Mesenchymal stem cell (in vitro differentiated cells and primary cell): ENCODE measurements at regions not wholly inside any gene's neighbourhood (a gene's known extent, or its start where the extent isn't known, plus 50 kb on each side); places are given as distances from the start of the nearest gene placed in this dataset.
"Not testable (repeated sequence)": the region's sequence is repeated elsewhere in the genome, so short reads cannot be mapped to it uniquely, and the experiment has no call there.

Experiments used
- DNase-seq: peaks from one replicate; pipeline ENCODE4 v3.0.0-alpha.2; 2013
- H2AFZ ChIP-seq: one replicate; pipeline ENCODE4 v1.6.1; 2013; ENCODE audit warnings: low read depth, mild to moderate bottlenecking, control low read depth, inconsistent platforms, low read length, moderate library complexity
- H2AK5ac ChIP-seq: 2 replicates; pipeline ENCODE4 v1.6.1; 2013; ENCODE audit warnings: low read length, moderate library complexity, mild to moderate bottlenecking, inconsistent platforms; ENCODE audit not compliant: severe bottlenecking
- H2BK120ac ChIP-seq: one replicate; pipeline ENCODE4 v1.6.1; 2013; ENCODE audit warnings: low read depth, mild to moderate bottlenecking, inconsistent platforms, low read length, moderate library complexity
- H2BK12ac ChIP-seq, 2 experiments: one replicate each; pipeline ENCODE4 v1.6.1; 2013; ENCODE audit warnings: inconsistent platforms in 2 of 2, low read length in 2 of 2, mild to moderate bottlenecking in 2 of 2, moderate library complexity in 2 of 2, control low read depth in 1 of 2
- H2BK15ac ChIP-seq: one replicate; pipeline ENCODE4 v1.6.1; 2013; ENCODE audit warnings: mild to moderate bottlenecking, low read depth, inconsistent platforms; ENCODE audit not compliant: poor library complexity, severe bottlenecking
- H2BK5ac ChIP-seq: 2 replicates; pipeline ENCODE4 v1.6.1; 2013; ENCODE audit warnings: low read depth, mild to moderate bottlenecking, low read length, control low read depth, inconsistent platforms; ENCODE audit not compliant: poor library complexity, severe bottlenecking
- H3K14ac ChIP-seq, 2 experiments: one replicate each; pipeline ENCODE4 v1.6.1; 2013; ENCODE audit warnings: inconsistent platforms in 2 of 2, low read length in 2 of 2, control low read depth in 1 of 2, mild to moderate bottlenecking in 1 of 2, moderate library complexity in 1 of 2
- H3K18ac ChIP-seq, 2 experiments: one replicate each; pipeline ENCODE4 v1.6.1; 2013; ENCODE audit warnings: inconsistent platforms in 2 of 2, low read length in 2 of 2, control low read depth in 1 of 2, low read depth in 1 of 2, mild to moderate bottlenecking in 1 of 2
- H3K23ac ChIP-seq, 2 experiments: one replicate each; pipeline ENCODE4 v1.6.1; 2013; ENCODE audit warnings: inconsistent platforms in 2 of 2, low read length in 2 of 2, mild to moderate bottlenecking in 2 of 2, moderate library complexity in 2 of 2, control low read depth in 1 of 2
- H3K27ac ChIP-seq: 2 replicates; pipeline ENCODE4 v1.5.1; 2013; ENCODE audit warnings: mild to moderate bottlenecking, moderate library complexity, low read length, control low read depth, inconsistent platforms; ENCODE audit not compliant: poor library complexity, severe bottlenecking
- H3K27me3 ChIP-seq, 2 experiments: 2 replicates each; pipeline versions ENCODE4 v1.6.1 to v1.7.0; 2013; ENCODE audit warnings: low read length in 2 of 2, mild to moderate bottlenecking in 2 of 2, moderate library complexity in 2 of 2, control low read depth in 1 of 2, inconsistent platforms in 1 of 2; ENCODE audit not compliant: control insufficient read depth in 1 of 2, insufficient read depth in 1 of 2
- H3K36me3 ChIP-seq, 2 experiments: 2 replicates each; pipeline versions ENCODE4 v1.6.1 to v1.7.0; 2013; ENCODE audit warnings: low read length in 2 of 2, control low read depth in 1 of 2, inconsistent platforms in 1 of 2, low read depth in 1 of 2, mild to moderate bottlenecking in 1 of 2; ENCODE audit not compliant: insufficient read depth in 2 of 2, control insufficient read depth in 1 of 2
- H3K4ac ChIP-seq, 2 experiments: one replicate each; pipeline ENCODE4 v1.6.1; 2013; ENCODE audit warnings: inconsistent platforms in 2 of 2, low read length in 2 of 2, mild to moderate bottlenecking in 2 of 2, moderate library complexity in 2 of 2, control low read depth in 1 of 2, low read depth in 1 of 2
- H3K4me1 ChIP-seq: 2 replicates; pipeline ENCODE4 v1.6.1; 2013; ENCODE audit warnings: low read depth, low read length, control low read depth; ENCODE audit not compliant: control insufficient read depth, insufficient read depth
- H3K4me2 ChIP-seq: 2 replicates; pipeline ENCODE4 v1.6.1; 2013; ENCODE audit warnings: low read length, mild to moderate bottlenecking, inconsistent platforms; ENCODE audit not compliant: poor library complexity, severe bottlenecking
- H3K4me3 ChIP-seq, 2 experiments: 2 replicates each; pipeline versions ENCODE4 v1.5.1 to v1.7.0; 2013; ENCODE audit warnings: low read length in 2 of 2, mild to moderate bottlenecking in 2 of 2, control low read depth in 1 of 2, low read depth in 1 of 2; ENCODE audit not compliant: insufficient read depth in 1 of 2
- H3K79me1 ChIP-seq: replicated peaks from 2 replicates; pipeline ENCODE4 v1.6.1; 2013; ENCODE audit warnings: mild to moderate bottlenecking, control low read depth, low read length, inconsistent platforms; ENCODE audit not compliant: poor library complexity, severe bottlenecking
- H3K9ac ChIP-seq: 2 replicates; pipeline ENCODE4 v1.7.0; 2013; ENCODE audit warnings: mild to moderate bottlenecking, low read length, moderate library complexity
- H3K9me3 ChIP-seq: 2 replicates; pipeline ENCODE4 v1.7.0; 2013; ENCODE audit warnings: mild to moderate bottlenecking, low read length; ENCODE audit not compliant: control insufficient read depth
- H4K8ac ChIP-seq: one replicate; pipeline ENCODE4 v1.6.1; 2013; ENCODE audit warnings: inconsistent platforms, mild to moderate bottlenecking, low read length, moderate library complexity
- H4K91ac ChIP-seq: one replicate; pipeline ENCODE4 v1.6.1; 2013; ENCODE audit warnings: mild to moderate bottlenecking, low read length, inconsistent platforms
- WGBS: methylation state at CpG from one replicate; pipeline ENCODE4 v1.1.7; 2013; ENCODE audit warnings: mixed read lengths; 5-methylcytosine and 5-hydroxymethylcytosine counted together

DNA sequence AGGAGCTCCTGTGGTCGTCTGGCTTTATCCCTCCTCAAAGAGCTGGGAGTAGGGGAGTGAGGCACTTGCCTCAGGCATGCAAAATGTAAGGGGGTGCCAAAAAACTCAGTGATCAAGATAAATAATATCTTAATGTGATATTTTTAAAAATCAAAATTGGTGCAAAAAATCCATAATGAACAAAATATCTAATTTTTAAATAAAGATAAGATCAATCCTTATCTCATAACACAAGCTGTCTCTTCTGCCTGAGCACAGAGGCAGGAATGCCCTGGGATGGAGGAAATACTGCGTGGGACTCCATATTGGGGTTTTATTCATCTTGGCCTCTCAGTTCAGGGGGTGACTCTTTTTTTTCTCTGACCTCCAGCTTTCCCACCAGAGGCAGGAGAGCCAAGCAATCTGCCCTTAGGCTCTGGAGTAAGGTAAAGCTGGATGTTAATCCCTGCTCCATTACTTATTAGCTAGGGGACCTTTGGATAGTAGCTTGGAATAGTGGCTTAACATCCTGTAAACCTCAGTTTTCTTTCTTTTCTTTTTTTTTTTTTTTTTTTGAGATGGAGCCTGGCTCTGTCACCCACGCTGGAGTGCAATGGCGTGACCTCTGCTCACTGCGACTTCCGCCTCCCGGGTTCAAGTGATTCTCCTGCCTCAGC is 77.3 kb upstream of the NFASC start:
- Histone ChIP-seq H3K23ac (no peak overlapping the region), H3K79me1 (no peaks in the 10 kb centered on the region), H2AK5ac (no peak overlapping the region), H4K8ac (no peak overlapping the region), H3K27ac (no peak overlapping the region), H3K9ac (no peak overlapping the region), H3K18ac (no peak overlapping the region), H2BK12ac (no peak overlapping the region), H2AFZ (no peak overlapping the region), H3K9me3 (no peaks in the 10 kb centered on the region), H3K4me1 (no peaks in the 10 kb centered on the region), H2BK120ac (no peak overlapping the region), H3K27me3 (peaks cover 18 to 75% of the 10 kb centered on the region in 2 experiments), H3K4me3 (no peak overlapping the region), H3K14ac (no peak overlapping the region), H3K4me2 (no peak overlapping the region), H4K91ac (no peak overlapping the region), H2BK15ac (no peak overlapping the region), H3K4ac (no peak overlapping the region), H2BK5ac (no peak overlapping the region), H3K36me3 (no peaks in the 10 kb centered on the region)
- DNase-seq, result no peak
- 60% methylated on average over 6 of the region's 7 CpGs for whole genome bisulfite sequencing

DNA sequence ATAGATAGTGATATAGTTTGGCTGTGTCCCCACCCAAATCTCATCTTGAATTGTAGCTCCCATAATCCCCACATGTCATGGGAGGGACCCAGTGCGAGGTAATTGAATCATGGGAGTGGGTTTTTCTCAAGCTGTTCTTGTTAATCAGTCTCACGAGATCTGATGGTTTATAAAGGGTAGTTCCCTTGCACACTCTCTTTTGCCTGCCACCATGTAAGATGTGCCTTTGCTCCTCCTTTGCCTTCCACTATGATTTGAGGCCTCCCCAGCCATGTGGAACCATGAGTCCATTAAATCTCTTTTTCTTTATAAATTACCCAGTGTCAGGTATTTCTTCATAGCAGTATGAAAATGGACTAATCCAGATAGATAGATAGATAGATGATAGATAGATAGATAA is 73.8 kb upstream of the NFASC start:
- H2BK5ac ChIP-seq, H3K4me1 ChIP-seq, H3K79me1 ChIP-seq, H3K36me3 ChIP-seq, H4K8ac ChIP-seq, H2AFZ ChIP-seq, H3K23ac ChIP-seq, H3K27ac ChIP-seq, H4K91ac ChIP-seq, H3K4me2 ChIP-seq, H2BK15ac ChIP-seq, H2BK120ac ChIP-seq, DNase-seq, H3K9me3 ChIP-seq, H3K9ac ChIP-seq, H3K14ac ChIP-seq, H3K18ac ChIP-seq, H2AK5ac ChIP-seq, H3K4me3 ChIP-seq, H2BK12ac ChIP-seq, H3K4ac ChIP-seq: not testable (repeated sequence)
- WGBS, result 100% methylated on average over 1 of the region's 2 CpGs
- H3K27me3 ChIP-seq, result peaks cover 34 to 79% of the 10 kb centered on the region in 2 experiments

DNA sequence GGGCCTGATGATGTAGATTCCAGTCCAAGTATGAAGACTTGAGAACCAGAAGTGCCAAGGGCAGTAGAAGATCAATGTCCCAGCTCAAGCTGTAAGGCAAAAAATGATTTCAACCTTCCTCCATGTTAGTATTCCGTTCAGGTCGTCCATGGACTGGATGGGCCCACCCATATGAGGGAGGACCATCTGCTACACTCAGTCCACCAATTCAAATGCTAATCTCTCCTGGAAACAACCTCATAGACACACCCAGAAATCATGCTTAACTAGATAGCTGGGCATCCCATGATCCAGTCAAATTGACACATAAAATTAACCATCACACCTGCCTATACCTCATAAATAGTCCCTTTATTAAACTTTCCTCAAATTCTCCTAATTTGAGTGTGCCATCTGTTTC is 73.3 kb upstream of the NFASC start:
- no peak overlapping the region for H2AFZ ChIP-seq
- 51% methylated on average over 2 of the region's 2 CpGs for WGBS
- H2BK12ac ChIP-seq, result no peak overlapping the region
- no peak overlapping the region for H3K4me3 ChIP-seq
- no peak overlapping the region for H3K14ac ChIP-seq
- no peak overlapping the region for H3K18ac ChIP-seq
- H3K79me1 ChIP-seq, result no peaks in the 10 kb centered on the region
- H3K4me1 ChIP-seq, result no peaks in the 10 kb centered on the region
- H2AK5ac ChIP-seq, result no peak overlapping the region
- H3K27ac ChIP-seq, result no peak overlapping the region
- no peaks in the 10 kb centered on the region for H3K9me3 ChIP-seq
- no peak overlapping the region for H3K23ac ChIP-seq
- no peak overlapping the region for H4K8ac ChIP-seq
- H3K4me2 ChIP-seq, result no peak overlapping the region
- H4K91ac ChIP-seq, result no peak overlapping the region
- peaks cover 38 to 79% of the 10 kb centered on the region in 2 experiments for H3K27me3 ChIP-seq
- no peak overlapping the region for H3K4ac ChIP-seq
- no peak overlapping the region for H2BK120ac ChIP-seq
- no peak overlapping the region for H3K9ac ChIP-seq
- DNase-seq, result no peak
- H2BK5ac ChIP-seq, result no peak overlapping the region
- no peak overlapping the region for H2BK15ac ChIP-seq
- H3K36me3 ChIP-seq, result no peaks in the 10 kb centered on the region

DNA sequence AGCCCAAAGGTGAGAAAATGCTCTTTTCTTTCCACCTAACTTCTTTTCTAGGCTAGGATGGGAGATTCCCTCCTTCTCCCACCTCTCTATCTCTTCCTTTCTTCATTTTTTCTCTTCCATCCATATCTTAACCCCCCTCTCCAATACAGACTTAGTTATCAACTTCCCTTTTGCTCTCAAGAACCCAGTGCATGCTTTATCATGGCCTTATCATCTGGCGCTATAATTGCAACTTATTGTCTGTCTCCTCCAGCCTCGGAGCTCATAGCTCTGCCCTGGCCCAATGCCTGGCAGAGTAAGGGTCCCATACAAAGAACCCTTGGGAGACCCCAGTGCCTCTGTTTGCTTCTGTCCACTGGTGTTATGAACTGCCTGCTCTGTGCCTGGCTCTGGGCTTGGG is 71.0 kb upstream of the NFASC start:
- Histone ChIP-seq H3K4ac (no peak overlapping the region), H4K91ac (no peak overlapping the region), H3K23ac (no peak overlapping the region), H3K4me1 (no peaks in the 10 kb centered on the region), H2BK12ac (no peak overlapping the region), H4K8ac (no peak overlapping the region), H3K27ac (no peak overlapping the region), H3K27me3 (peaks cover 53 to 80% of the 10 kb centered on the region in 2 experiments), H3K9ac (no peak overlapping the region), H2BK15ac (no peak overlapping the region), H3K14ac (no peak overlapping the region), H3K79me1 (no peaks in the 10 kb centered on the region), H2BK120ac (no peak overlapping the region), H2AFZ (no peak overlapping the region), H3K9me3 (no peaks in the 10 kb centered on the region), H3K4me3 (no peak overlapping the region), H3K18ac (no peak overlapping the region), H3K36me3 (no peaks in the 10 kb centered on the region), H3K4me2 (no peak overlapping the region), H2BK5ac (no peak overlapping the region), H2AK5ac (no peak overlapping the region)
- no peak for DNase-seq
- WGBS, result 88% methylated on average over 2 of the region's 2 CpGs
